ENCODE measurements at regions not wholly inside any gene's neighbourhood (a gene's known extent, or its start where the extent isn't known, plus 50 kb on each side); places are given as distances from the start of the nearest gene placed in this dataset.

DNA sequence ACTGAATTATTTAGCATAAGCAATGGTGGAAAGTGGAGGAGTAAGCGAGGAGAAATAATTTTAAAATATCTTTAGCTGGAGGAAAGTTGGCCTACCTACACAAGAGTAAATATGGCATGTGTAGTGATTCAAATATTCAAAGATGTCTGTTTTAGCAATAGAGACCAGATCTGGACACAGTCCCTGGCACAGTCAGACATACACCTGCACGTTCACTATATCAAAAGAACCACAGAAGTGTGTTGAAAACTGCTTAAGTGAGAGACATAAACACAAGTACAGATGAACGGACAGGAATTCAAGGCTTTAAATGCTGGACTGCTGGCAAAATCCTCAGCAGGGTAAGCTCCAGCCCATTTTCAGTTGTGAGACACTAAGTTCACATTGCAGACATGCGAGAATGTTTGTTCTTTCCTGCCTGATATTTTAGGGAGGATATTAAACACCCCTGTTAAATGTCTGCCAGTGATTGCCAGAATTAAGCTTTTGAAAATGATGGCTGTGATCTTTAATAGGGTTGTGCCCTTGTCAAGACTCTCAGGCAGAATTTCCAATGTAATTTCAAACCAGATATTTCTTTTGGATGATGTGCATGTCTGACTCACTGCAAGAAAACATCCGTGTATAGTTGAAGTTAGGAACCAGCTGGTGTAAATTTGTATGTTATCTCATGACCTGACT is 810.6 kb downstream of the TLE4 start:
- TF ChIP-seq, protein P1, sequence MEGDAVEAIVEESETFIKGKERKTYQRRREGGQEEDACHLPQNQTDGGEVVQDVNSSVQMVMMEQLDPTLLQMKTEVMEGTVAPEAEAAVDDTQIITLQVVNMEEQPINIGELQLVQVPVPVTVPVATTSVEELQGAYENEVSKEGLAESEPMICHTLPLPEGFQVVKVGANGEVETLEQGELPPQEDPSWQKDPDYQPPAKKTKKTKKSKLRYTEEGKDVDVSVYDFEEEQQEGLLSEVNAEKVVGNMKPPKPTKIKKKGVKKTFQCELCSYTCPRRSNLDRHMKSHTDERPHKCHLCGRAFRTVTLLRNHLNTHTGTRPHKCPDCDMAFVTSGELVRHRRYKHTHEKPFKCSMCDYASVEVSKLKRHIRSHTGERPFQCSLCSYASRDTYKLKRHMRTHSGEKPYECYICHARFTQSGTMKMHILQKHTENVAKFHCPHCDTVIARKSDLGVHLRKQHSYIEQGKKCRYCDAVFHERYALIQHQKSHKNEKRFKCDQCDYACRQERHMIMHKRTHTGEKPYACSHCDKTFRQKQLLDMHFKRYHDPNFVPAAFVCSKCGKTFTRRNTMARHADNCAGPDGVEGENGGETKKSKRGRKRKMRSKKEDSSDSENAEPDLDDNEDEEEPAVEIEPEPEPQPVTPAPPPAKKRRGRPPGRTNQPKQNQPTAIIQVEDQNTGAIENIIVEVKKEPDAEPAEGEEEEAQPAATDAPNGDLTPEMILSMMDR (IDR thresholded peaks at IDR 0.05), result no peak
- TF ChIP-seq POLR2A (IDR thresholded peaks at IDR 0.05), result no peak
- TF ChIP-seq EP300 (IDR thresholded peaks at IDR 0.05; ENCODE audit: low read depth), result no peak
- TF ChIP-seq POLR2AphosphoS5 (IDR thresholded peaks at IDR 0.05), result peak in 1 of 3 donors; percentile 10

All from transverse colon (tissue), 4 donors.